HG02840 (cell line): ENCODE measurements at regions not wholly inside any gene's neighbourhood (a gene's known extent, or its start where the extent isn't known, plus 50 kb on each side); places are given as distances from the start of the nearest gene placed in this dataset.

Experiments used
- ATAC-seq: cut with Tn5 transposase; IDR thresholded peaks from one replicate; pipeline ENCODE4 v1.9.1; 2021; ENCODE audit warnings: mild to moderate bottlenecking, moderate library complexity, moderate number of reproducible peaks; ENCODE audit not compliant: unreplicated experiment, low FRiP score

GRCh38 chr3:162740941-162741596 is 1244.5 kb downstream of the OTOL1 start:
- no peak for ATAC-seq

- ATAC-seq: no peak
Observed at GRCh38 chr3:162742159-162742717, 1245.6 kb downstream of the OTOL1 start.

GRCh38 chr3:162743091-162743490 is 1246.5 kb downstream of the OTOL1 start:
- no peak for ATAC-seq

GRCh38 chr3:162760789-162761188 is 1264.2 kb downstream of the OTOL1 start:
- ATAC-seq: no peak

DNA sequence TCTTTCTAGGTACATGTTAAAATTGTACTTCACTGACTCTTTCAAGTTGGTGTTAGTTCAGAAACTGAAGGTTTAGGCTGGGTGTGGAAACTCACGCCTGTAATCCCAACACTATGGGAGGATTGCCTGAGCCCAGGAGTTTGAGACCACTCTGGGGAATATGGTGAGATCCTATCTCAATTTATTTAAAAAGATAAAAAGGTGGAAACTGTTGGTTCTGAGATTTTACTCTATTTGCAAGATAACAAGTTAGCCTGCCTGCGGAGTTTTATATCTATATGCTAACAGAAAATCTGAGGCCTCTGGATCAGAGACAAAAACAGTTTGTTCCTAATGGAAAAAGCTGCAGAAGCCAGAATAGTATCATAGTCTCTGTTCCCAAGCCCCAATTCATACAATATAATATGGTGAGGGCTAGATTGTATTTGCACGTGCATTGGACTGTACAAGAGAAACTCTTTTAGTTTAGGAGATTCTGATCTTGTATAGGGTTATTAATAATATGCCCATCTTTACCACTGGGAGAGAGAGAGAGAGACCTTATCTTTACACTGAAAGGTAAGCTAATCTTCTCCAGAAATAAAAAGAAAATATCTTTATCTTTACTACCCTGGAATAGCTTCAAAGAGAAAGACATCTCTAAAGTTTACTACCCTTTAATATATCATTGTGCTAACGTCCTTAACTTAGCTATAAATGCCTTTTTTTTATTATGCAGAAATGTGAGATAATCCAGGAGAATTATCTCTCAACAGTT is 1267.6 kb downstream of the OTOL1 start:
- ATAC-seq: no peak

GRCh38 chr3:162764808-162765071 is 1268.1 kb downstream of the OTOL1 start:
- no peak for ATAC-seq

- no peak for ATAC-seq
Observed at GRCh38 chr3:162765524-162765923, 1268.9 kb downstream of the OTOL1 start.

GRCh38 chr3:162769564-162769963 is 1273.0 kb downstream of the OTOL1 start:
- ATAC-seq: no peak

DNA sequence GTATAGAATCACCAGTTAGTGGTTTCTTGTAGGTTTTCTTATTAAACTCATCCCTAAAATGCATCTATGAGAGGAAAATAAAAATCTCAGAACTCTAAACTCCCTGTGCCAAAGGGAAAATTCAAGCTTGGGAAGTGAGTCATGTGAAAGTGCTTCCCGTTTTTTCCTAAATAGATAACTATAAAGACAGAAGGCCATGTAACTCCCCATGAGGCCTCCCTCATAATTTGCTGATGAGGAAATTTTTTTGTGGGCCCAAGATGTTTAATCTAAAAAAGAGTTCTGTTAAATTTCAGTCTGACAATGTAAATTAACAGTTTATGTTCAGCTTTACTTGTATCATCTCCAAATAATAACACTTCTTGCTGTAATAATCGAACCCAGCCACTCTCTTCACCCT is 1273.9 kb downstream of the OTOL1 start:
- no peak for ATAC-seq

DNA sequence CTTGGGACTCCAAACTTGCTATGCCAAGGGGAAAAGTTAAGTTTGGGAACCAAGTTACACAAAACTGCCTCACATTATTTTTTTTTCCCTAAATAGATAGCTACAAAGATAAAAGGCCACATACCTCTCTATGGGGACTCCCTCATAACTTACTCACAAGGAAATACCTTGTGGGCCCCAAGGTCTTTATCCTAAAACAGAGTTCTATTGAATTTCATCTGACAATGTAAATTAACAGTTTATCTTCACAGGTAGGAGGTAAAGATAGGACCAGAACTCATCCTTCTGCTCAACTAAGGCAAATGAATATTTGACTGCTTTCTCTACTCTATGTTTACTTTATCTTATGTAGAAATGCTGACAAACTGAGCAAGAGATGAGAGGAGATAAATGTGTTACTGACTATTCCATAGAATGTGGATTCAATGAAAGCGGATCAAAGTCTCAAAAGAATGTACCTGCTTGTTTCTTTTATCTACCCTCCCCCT is 1278.0 kb downstream of the OTOL1 start:
- no peak for ATAC-seq

DNA sequence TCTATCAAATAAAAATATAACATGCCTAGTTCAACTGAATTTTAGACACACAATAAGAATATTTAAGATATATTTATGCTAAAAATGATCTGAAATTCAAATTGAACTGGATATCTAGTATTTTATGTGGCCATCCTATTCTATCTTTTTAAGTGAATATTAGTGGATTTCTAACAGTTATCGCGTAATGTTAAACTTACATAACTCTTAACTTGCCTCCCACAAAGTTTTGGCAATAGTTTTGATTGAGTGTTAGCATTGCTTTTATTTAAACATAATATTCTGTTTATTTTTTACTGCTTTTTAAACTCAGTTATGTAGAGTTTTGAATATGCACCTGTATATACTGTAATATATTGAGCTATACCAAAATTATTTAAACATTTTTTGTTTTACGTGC is 1279.5 kb downstream of the OTOL1 start:
- no peak for ATAC-seq

DNA sequence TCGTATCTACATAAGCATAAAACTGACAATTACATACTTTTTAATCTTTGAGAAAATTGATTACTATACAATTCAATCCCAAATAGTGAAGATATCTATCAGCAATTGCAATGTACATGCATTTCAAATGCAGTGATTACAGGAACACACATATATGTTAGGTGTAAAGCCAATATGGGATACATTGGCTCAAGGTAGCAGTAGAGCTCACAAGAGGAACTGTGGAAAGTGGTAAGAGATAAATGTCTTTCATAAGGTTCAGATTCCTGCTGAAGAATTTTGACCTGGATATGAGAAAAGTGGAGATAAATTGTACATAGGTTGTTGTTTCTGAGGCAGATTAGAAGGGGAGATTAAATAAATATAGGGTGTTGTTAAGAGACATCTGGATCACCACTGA is 1280.5 kb downstream of the OTOL1 start:
- ATAC-seq: no peak

DNA sequence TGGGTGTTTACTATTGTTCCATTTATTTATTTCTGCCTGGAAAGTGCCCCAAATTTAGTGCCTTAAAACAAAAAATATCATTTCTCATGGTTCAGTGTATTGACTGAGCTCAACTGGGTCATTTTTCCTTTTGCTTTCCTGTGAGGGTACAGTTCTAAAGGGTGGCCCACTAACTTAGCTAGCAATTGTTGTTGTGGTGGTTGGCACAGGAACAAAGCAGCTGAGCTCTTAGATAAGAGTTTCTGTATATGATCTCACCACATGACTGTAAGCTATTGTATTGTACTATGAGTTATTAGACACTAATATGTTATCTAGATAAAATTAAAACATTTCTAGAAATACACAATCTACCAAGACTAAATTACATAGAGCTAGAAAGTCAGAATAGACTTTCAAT is 1283.7 kb downstream of the OTOL1 start:
- no peak for ATAC-seq

DNA sequence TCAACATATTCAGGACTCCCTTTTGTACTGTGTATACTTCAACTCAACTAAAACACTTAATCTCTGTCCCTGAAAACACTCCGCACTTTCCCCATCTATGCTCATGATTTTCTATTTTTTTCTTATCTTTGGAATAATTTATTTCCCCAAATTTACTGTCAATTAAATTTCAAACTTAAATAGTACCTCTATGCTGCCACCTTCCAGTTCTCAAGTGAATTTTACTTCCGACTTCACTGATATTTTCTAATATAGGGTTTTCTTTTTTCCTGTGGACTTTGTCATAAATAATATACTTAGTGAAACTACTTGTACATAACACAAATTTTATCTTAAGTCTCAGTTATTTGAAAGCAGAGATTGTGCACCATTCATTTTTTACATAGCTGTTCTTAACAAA is 1303.3 kb downstream of the OTOL1 start:
- ATAC-seq: no peak

DNA sequence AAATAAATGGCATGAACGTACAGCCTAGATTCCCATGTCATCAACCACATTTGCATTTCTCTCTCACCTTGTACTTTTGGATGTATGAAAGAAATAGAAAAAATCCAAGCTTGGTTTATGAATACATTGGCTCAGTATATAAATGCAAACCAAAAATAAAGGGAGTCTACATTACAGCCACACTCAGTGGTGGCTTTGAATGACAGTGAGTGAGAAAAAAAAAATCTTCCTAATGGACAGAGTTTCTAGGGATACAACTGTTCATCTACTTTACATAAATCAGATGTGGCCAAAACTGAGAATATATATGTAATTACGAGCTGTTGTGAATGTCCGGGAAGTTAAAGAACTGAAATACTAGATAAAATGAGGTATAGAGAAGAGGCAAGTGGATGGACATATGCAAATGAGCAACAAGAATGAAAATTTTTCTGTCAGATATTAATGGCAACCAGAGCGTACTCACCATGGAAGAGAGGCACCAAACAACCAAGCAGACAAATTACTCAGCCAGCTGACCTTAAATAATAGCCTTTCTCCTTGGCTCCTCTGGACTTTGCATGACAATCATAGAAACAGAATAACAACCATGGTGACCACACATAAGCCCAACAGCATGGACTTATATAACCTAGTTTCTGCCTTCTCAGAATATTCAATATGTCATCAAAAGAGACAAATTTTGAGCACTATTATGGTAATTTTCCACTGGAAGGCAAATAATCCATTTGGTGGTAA is 1305.8 kb downstream of the OTOL1 start:
- no peak for ATAC-seq

DNA sequence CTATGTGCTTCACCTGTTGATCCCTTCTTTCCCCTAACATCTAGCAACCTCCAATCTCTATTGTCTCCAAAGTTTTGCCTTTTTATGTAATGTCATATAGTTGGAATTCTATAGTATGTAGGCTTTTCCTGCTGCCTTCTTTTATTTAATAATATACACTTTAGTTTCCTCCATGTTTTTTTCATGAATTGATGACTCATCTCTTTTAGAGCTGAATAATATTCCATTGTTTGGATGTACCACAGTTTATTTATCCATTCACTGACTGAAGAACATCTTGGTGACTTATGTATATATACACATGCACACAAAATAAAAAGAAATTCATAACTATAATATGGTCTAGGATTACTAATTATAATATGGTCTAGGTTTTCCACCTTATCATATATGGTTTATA is 1314.2 kb downstream of the OTOL1 start:
- no peak for ATAC-seq

GRCh38 chr3:162842549-162843216 is 1346.1 kb downstream of the OTOL1 start:
- ATAC-seq: no peak

DNA sequence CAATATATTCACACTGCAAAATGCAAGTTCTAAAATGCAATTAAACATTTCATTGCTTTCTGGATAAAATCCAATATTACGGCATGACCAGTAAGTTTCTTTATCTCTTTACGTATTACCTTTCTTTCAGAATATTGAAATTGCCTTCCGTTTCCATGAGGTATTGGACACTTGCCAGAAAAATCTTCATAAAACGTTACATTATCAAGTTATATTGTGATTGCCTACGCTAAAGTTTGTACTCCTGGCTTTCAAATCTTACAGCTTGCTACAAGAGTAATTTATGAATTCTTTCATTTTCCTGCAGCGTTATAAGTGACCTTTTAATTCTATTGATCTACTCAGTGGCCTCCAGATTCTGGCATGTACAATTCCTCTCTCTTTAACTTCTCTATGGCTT is 1349.3 kb downstream of the OTOL1 start:
- no peak for ATAC-seq

DNA sequence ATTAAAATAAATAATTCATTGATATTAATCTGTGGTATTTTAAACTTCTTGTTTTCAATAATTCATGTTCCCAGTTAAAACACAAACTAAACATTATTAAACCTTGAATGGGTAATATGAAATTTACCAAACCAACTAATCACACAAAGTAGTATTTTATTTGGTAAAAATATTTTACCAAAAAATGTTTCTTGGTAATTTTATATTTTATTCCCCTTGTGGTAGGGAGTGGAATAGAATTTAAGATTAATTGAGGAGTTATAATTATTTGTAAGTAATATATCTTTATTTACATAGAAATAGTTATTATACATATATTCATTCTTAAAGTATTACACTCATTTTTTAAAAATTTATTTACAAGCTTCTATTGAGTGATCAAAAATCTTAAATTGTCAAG is 1350.9 kb downstream of the OTOL1 start:
- no peak for ATAC-seq

- no peak for ATAC-seq
Observed at GRCh38 chr3:162863579-162863978, 1367.0 kb downstream of the OTOL1 start.

DNA sequence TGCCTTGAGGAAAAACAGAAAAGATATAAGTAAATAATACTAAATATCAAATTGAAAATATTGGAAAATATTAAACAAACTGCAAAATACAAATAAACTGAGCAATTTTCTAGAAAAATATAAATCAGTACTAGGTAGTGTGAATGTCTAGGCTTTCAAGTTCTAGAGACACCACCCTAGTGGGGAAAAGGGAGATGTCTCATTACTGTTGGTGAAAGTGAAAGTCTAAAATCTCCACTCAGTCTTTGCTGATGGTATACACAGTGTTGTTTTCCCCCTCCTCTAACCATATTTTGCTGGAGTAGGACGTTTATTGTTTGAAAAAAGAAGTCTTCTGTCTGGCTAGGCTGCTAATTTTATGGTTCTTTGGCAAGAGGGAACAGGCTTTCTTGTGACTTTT is 1368.9 kb downstream of the OTOL1 start:
- no peak for ATAC-seq
